B cell (primary cell): ENCODE measurements at regions not wholly inside any gene's neighbourhood (a gene's known extent, or its start where the extent isn't known, plus 50 kb on each side); places are given as distances from the start of the nearest gene placed in this dataset.

Experiments used
- ATAC-seq: fragments of 200-7000 bp; cut with Tn5 transposase; one replicate; pipeline ENCODE4 v1.10.0; 2021; ENCODE audit warnings: low read depth, mild to moderate bottlenecking, moderate number of reproducible peaks, moderate library complexity
- CTCF ChIA-PET: fragments of 350-600 bp; sonication (Branson Sonifier 250); formaldehyde crosslinking; loops from one replicate; lab custom pipeline; 2021; ENCODE audit warnings: antibody characterized with exemption, inconsistent platforms; lab: Charles Lee
- POLR2A ChIA-PET: fragments of 350-600 bp; sonication (Branson Sonifier 250); formaldehyde crosslinking; loops from one replicate; lab custom pipeline; 2021; ENCODE audit warnings: antibody characterized with exemption; lab: Charles Lee
- DNase-seq: peaks from one replicate; pipeline ENCODE4 v3.0.0; 2013
- H2AFZ ChIP-seq: 2 replicates; pipeline ENCODE4 v1.6.1; 2012; ENCODE audit warnings: mild to moderate bottlenecking, low read depth, low read length; ENCODE audit not compliant: insufficient read depth, poor library complexity, severe bottlenecking
- H3K27ac ChIP-seq, 2 donors: 1 replicate in 1 of 2; 2 replicates in 1 of 2; pipeline ENCODE4 v1.5.1; 2012 to 2013; ENCODE audit warnings: low read length in 2 of 2, mild to moderate bottlenecking in 2 of 2, moderate library complexity in 1 of 2
- H3K27me3 ChIP-seq, 4 experiments: fragments of 200-600 bp in 1 of 4; sonication (generic) in 1 of 4; replicated peaks in 1 of 4; 1 replicate in 2 of 4; 2 replicates in 2 of 4; pipeline versions ENCODE4 v1.6.1 to v1.7.0; 2013 to 2016; ENCODE audit warnings: low read length in 3 of 4, mild to moderate bottlenecking in 2 of 4, mixed read lengths in 1 of 4, moderate library complexity in 1 of 4; ENCODE audit not compliant: insufficient read depth in 4 of 4, control insufficient read depth in 3 of 4; ENCODE audit errors: control extremely low read depth in 1 of 4
- H3K36me3 ChIP-seq, 2 experiments: replicated peaks in 1 of 2; 1 replicate in 1 of 2; 2 replicates in 1 of 2; pipeline versions ENCODE4 v1.6.1 to v1.7.1; 2013; ENCODE audit warnings: low read length in 1 of 2; ENCODE audit not compliant: insufficient read depth in 2 of 2, control insufficient read depth in 1 of 2; ENCODE audit errors: control extremely low read depth in 1 of 2, extremely low read depth in 1 of 2
- H3K4me1 ChIP-seq, 2 donors: fragments of 200-600 bp in 1 of 2; sonication (generic) in 1 of 2; 1 replicate in 1 of 2; 2 replicates in 1 of 2; pipeline versions ENCODE4 v1.5.1 to v1.6.1; 2013 to 2017; ENCODE audit warnings: low read length in 2 of 2; ENCODE audit not compliant: control insufficient read depth in 2 of 2, insufficient read depth in 2 of 2
- H3K4me2 ChIP-seq: replicated peaks from 2 replicates; pipeline ENCODE3; 2012; ENCODE audit warnings: mild to moderate bottlenecking, low read depth, low read length; ENCODE audit not compliant: poor library complexity, severe bottlenecking
- H3K4me3 ChIP-seq, 5 experiments: fragments of 200-600 bp in 1 of 5; sonication (generic) in 1 of 5; 1 replicate in 3 of 5; 2 replicates in 2 of 5; pipeline versions ENCODE4 v1.5.1 to v1.7.0; 2011 to 2016; ENCODE audit warnings: low read length in 4 of 5, mild to moderate bottlenecking in 4 of 5, low read depth in 2 of 5, control low read depth in 1 of 5, moderate library complexity in 1 of 5; ENCODE audit not compliant: insufficient read depth in 1 of 5; ENCODE audit errors: control extremely low read depth in 1 of 5, extremely low read depth in 1 of 5
- H3K79me2 ChIP-seq: fragments of 200-600 bp; sonication (generic); one replicate; pipeline ENCODE4 v1.6.0; 2016; ENCODE audit warnings: low read length; ENCODE audit not compliant: control insufficient read depth, insufficient read depth
- H3K9ac ChIP-seq: fragments of 200-600 bp; sonication (generic); 2 replicates; pipeline ENCODE4 v1.6.1; 2017; ENCODE audit warnings: mild to moderate bottlenecking, low read length, moderate library complexity
- H3K9me3 ChIP-seq, 3 donors: one replicate each; pipeline versions ENCODE4 v1.6.1 to v1.7.1; 2013; ENCODE audit warnings: low read length in 2 of 3; ENCODE audit not compliant: control insufficient read depth in 2 of 3, insufficient read depth in 1 of 3; ENCODE audit errors: control extremely low read depth in 1 of 3
- H4K20me1 ChIP-seq: 2 replicates; pipeline ENCODE4 v1.6.0; 2012; ENCODE audit warnings: mild to moderate bottlenecking, low read length; ENCODE audit not compliant: insufficient read depth, control insufficient read depth, poor library complexity, severe bottlenecking
- H3K27ac Mint-ChIP-seq: one replicate; pipeline ENCODE4 v1.8.0; 2021; ENCODE audit warnings: mixed read lengths
- H3K27me3 Mint-ChIP-seq: one replicate; pipeline ENCODE4 v1.8.0; 2021; ENCODE audit warnings: mixed read lengths
- H3K4me1 Mint-ChIP-seq: one replicate; pipeline ENCODE4 v1.8.0; 2021; ENCODE audit warnings: mixed read lengths
- H3K4me3 Mint-ChIP-seq: one replicate; pipeline ENCODE4 v1.8.0; 2021; ENCODE audit warnings: mixed read lengths
- H3K9me3 Mint-ChIP-seq: one replicate; pipeline ENCODE4 v1.8.0; 2022; ENCODE audit warnings: mixed read lengths; ENCODE audit not compliant: insufficient read depth
- CTCF ChIP-seq: fragments of 200-600 bp; IDR thresholded peaks from one replicate; pipeline ENCODE4 v1.8.0; 2022; ENCODE audit warnings: antibody characterized with exemption, mild to moderate bottlenecking
- EZH2 ChIP-seq: IDR thresholded peaks from 2 replicates; pipeline ENCODE4 v1.6.1; 2012; ENCODE audit warnings: borderline replicate concordance, low read depth, mild to moderate bottlenecking, moderate library complexity, low read length; ENCODE audit not compliant: insufficient read depth, poor library complexity, severe bottlenecking
- WGBS: methylation state at CpG from one replicate; pipeline ENCODE4 v1.1.5; 2013; ENCODE audit warnings: missing lambda C conversion rate; ENCODE audit not compliant: insufficient coverage; 5-methylcytosine and 5-hydroxymethylcytosine counted together
- intact Hi-C: fragments of 100-400 bp; cut with micrococcal nuclease; formaldehyde crosslinking; loops from one replicate; pipeline ENCODE4 v1.10.0; 2022

- no peaks in the 10 kb centered on the region for H3K4me1 ChIP-seq
- peaks cover 5% of the 10 kb centered on the region for H3K9me3 Mint-ChIP-seq
- intact Hi-C loops = no loop called here
- POLR2A ChIA-PET = no interaction called here
- WGBS = 93% methylated on average over 2 of the region's 2 CpGs
- no peak overlapping the region for H3K4me2 ChIP-seq
- TF ChIP-seq CTCF (no peak), EZH2 (no peak)
- no peak overlapping the region for H3K27ac ChIP-seq
- no peak overlapping the region for H3K27ac Mint-ChIP-seq
- ATAC-seq = no peak
- H3K27me3 Mint-ChIP-seq = no peaks in the 10 kb centered on the region
- DNase-seq = no peak
- peaks cover 0 to 2% (median 0%) of the 10 kb centered on the region in 3 donors for H3K9me3 ChIP-seq
- H3K4me1 Mint-ChIP-seq = no peaks in the 10 kb centered on the region
- no peak overlapping the region for H2AFZ ChIP-seq
- H4K20me1 ChIP-seq = no peaks in the 10 kb centered on the region
- H3K9ac ChIP-seq = no peak overlapping the region
- no peaks in the 10 kb centered on the region for H3K36me3 ChIP-seq
- H3K79me2 ChIP-seq = no peaks in the 10 kb centered on the region
- H3K27me3 ChIP-seq = no peaks in the 10 kb centered on the region
- H3K4me3 ChIP-seq = no peak overlapping the region
- CTCF ChIA-PET = no interaction called here
- no peak overlapping the region for H3K4me3 Mint-ChIP-seq
Measured at GRCh38 chr16:62921904-62922303, 885.7 kb upstream of the CDH8 start.

GRCh38 chr16:62913924-62914323 lies 877.7 kb upstream of the CDH8 start:
- ChIA-PET CTCF (no interaction called here), POLR2A (no interaction called here)
- Histone ChIP-seq H3K9me3 (peaks cover 0 to 4% (median 1%) of the 10 kb centered on the region in 3 donors), H3K79me2 (no peaks in the 10 kb centered on the region), H3K4me2 (no peak overlapping the region), H3K27me3 (no peaks in the 10 kb centered on the region), H3K4me1 (no peaks in the 10 kb centered on the region), H3K4me3 (no peak overlapping the region), H3K9ac (no peak overlapping the region), H3K36me3 (no peaks in the 10 kb centered on the region), H4K20me1 (no peaks in the 10 kb centered on the region), H2AFZ (no peak overlapping the region), H3K27ac (no peak overlapping the region)
- intact Hi-C loops = no loop called here
- ATAC-seq (no peak), DNase-seq (no peak)
- H3K9me3 Mint-ChIP-seq = peaks cover 4% of the 10 kb centered on the region
- no peak for TF ChIP-seq EZH2
- TF ChIP-seq CTCF = no peak
- no peak overlapping the region for H3K4me3 Mint-ChIP-seq
- no peak overlapping the region for H3K27ac Mint-ChIP-seq
- H3K27me3 Mint-ChIP-seq = no peaks in the 10 kb centered on the region
- no peaks in the 10 kb centered on the region for H3K4me1 Mint-ChIP-seq
